K562 (cell line): ENCODE measurements at regions not wholly inside any gene's neighbourhood (a gene's known extent, or its start where the extent isn't known, plus 50 kb on each side); places are given as distances from the start of the nearest gene placed in this dataset.

Source experiments
- ATAC-seq: fragments of 200-7000 bp; cut with Tn5 transposase; 3 replicates; pipeline ENCODE4 v1.9.1; 2020; ENCODE audit warnings: moderate library complexity
- BruUV-seq: library from RNA; stranded (reverse); fragments of 400-500 nt; replicated peaks from 2 replicates; lab custom pipeline; 2021; lab: Mats Ljungman, UMichigan
- CTCF ChIA-PET: fragments of 300-600 bp; formaldehyde crosslinking; extraction: SDS; loops from one replicate; lab custom pipeline; 2021; ENCODE audit warnings: low intra/inter-chr PET ratio; lab: Yijun Ruan, JAX
- POLR2A ChIA-PET: fragments of 300-600, 350-650 bp; sonication (Branson Sonifier 250); formaldehyde crosslinking; extraction: SDS; loops from one replicate; lab custom pipeline; 2021; ENCODE audit warnings: antibody characterized with exemption, inconsistent platforms; lab: Yijun Ruan, JAX
- DNase-seq, 4 experiments: peaks; one replicate each; pipeline versions ENCODE4 v3.0.0 to v3.0.0-alpha.2; 2011 to 2018; ENCODE audit warnings: low spot score in 3 of 4, mixed read lengths in 3 of 4; ENCODE audit errors: extremely low read depth in 1 of 4
- FAIRE-seq: peaks from 2 replicates; lab custom pipeline; 2011; peaks lifted over from hg19 to GRCh38; lab: Jason Lieb, UNC
- H2AFZ ChIP-seq: 2 replicates; pipeline ENCODE4 v1.6.0; 2011; ENCODE audit warnings: low read depth, low read length, control low read depth, inconsistent platforms
- H3K27ac ChIP-seq: fragments of 200-600 bp; 3 replicates; pipeline ENCODE4 v1.8.0; 2011; ENCODE audit warnings: low read depth, mild to moderate bottlenecking, control low read depth, inconsistent platforms, low read length, moderate library complexity, mixed read lengths; ENCODE audit errors: extremely low read depth
- H3K27me3 ChIP-seq, 2 experiments: fragments of 300-600 bp in 1 of 2; 2 replicates in 1 of 2; 3 replicates in 1 of 2; pipeline versions ENCODE4 v1.6.0 to v1.8.0; 2011; ENCODE audit warnings: inconsistent platforms in 2 of 2, low read length in 2 of 2, mild to moderate bottlenecking in 1 of 2, mixed read lengths in 1 of 2, moderate library complexity in 1 of 2; ENCODE audit not compliant: control insufficient read depth in 2 of 2, insufficient read depth in 2 of 2
- H3K36me3 ChIP-seq: fragments of 300-600 bp; 3 replicates; pipeline ENCODE4 v1.8.0; 2011; ENCODE audit warnings: mild to moderate bottlenecking, low read length, inconsistent platforms; ENCODE audit not compliant: control insufficient read depth, insufficient read depth
- H3K4me1 ChIP-seq, 2 experiments: fragments of 200-600 bp in 1 of 2; replicated peaks in 1 of 2; 2 replicates in 1 of 2; 3 replicates in 1 of 2; pipeline versions ENCODE4 v1.5.1 to v1.8.0; 2011; ENCODE audit warnings: inconsistent platforms in 2 of 2, low read length in 2 of 2, mild to moderate bottlenecking in 1 of 2, mixed read lengths in 1 of 2, moderate library complexity in 1 of 2; ENCODE audit not compliant: control insufficient read depth in 2 of 2, insufficient read depth in 2 of 2
- H3K4me2 ChIP-seq: 2 replicates; pipeline ENCODE4 v1.6.1; 2011; ENCODE audit warnings: low read length, control low read depth, inconsistent platforms, mixed read lengths; ENCODE audit not compliant: insufficient read depth
- H3K4me3 ChIP-seq: fragments of 200-600 bp; sonication (generic), shearing (Covaris generic); 2 replicates; pipeline ENCODE4 v1.5.1; 2016; ENCODE audit warnings: control low read depth, inconsistent platforms
- H3K79me2 ChIP-seq: fragments of 200-600 bp; 3 replicates; pipeline ENCODE4 v1.8.0; 2011; ENCODE audit warnings: low read length, inconsistent platforms; ENCODE audit not compliant: control insufficient read depth, insufficient read depth
- H3K9ac ChIP-seq, 2 experiments: 2 replicates each; pipeline versions ENCODE4 v1.6.0 to v1.6.1; 2011; ENCODE audit warnings: low read depth in 2 of 2, low read length in 2 of 2, control low read depth in 1 of 2, inconsistent platforms in 1 of 2, mild to moderate bottlenecking in 1 of 2, mixed read lengths in 1 of 2; ENCODE audit not compliant: insufficient read depth in 1 of 2
- H3K9me1 ChIP-seq: one replicate; pipeline ENCODE4 v1.6.0; 2011; ENCODE audit warnings: inconsistent platforms, mild to moderate bottlenecking, low read length, moderate library complexity; ENCODE audit not compliant: control insufficient read depth, insufficient read depth
- H3K9me3 ChIP-seq: replicated peaks from 2 replicates; pipeline ENCODE4 v1.5.1; 2011; ENCODE audit warnings: low read depth, low read length, inconsistent platforms; ENCODE audit not compliant: control insufficient read depth, insufficient read depth
- H4K20me1 ChIP-seq: replicated peaks from 2 replicates; pipeline ENCODE4 v1.6.1; 2011; ENCODE audit warnings: low read length, inconsistent platforms, mixed read lengths; ENCODE audit not compliant: control insufficient read depth, insufficient read depth
- BCLAF1 ChIP-seq, 2 experiments: fragments of 450-650 bp in 1 of 2; IDR thresholded peaks; 2 replicates each; pipeline ENCODE4 v1.6.1; 2011 to 2017; ENCODE audit warnings: low read depth in 2 of 2, antibody characterized with exemption in 1 of 2, borderline replicate concordance in 1 of 2, low read length in 1 of 2, mild to moderate bottlenecking in 1 of 2, mixed read lengths in 1 of 2; ENCODE audit not compliant: control insufficient read depth in 1 of 2
- BRD4 ChIP-seq: fragments of 200-600 bp; sonication (generic); IDR thresholded peaks from 2 replicates; pipeline ENCODE4 v1.6.1; 2017; ENCODE audit warnings: inconsistent platforms
- CHD1 ChIP-seq: fragments of 200-600 bp; sonication (generic); IDR thresholded peaks from one replicate; pipeline ENCODE4 v1.6.1; 2012; ENCODE audit warnings: mild to moderate bottlenecking, moderate library complexity, low read length, inconsistent platforms
- CTBP1 ChIP-seq: fragments of 450-650 bp; IDR thresholded peaks from 2 replicates; pipeline ENCODE4 v1.6.1; 2016; ENCODE audit warnings: borderline replicate concordance
- HLTF ChIP-seq: fragments of 450-650 bp; IDR thresholded peaks from 2 replicates; pipeline ENCODE4 v1.6.1; 2016
- IRF2 ChIP-seq: sonication (generic); formaldehyde crosslinking; IDR thresholded peaks from 2 replicates; pipeline ENCODE4 v1.8.1; 2022; ENCODE audit warnings: mild to moderate bottlenecking, missing genetic modification reagents
- KLF10 ChIP-seq: fragments of 250-450 bp; sonication (Bioruptor Pico); IDR thresholded peaks from 2 replicates; pipeline ENCODE4 v1.6.1; 2021; ENCODE audit warnings: matching md5 sums
- MTF1 ChIP-seq: fragments of 250-450 bp; sonication (Bioruptor Pico); IDR thresholded peaks from 2 replicates; pipeline ENCODE4 v1.9.0; 2021; ENCODE audit warnings: moderate library complexity, mild to moderate bottlenecking, inconsistent platforms, borderline replicate concordance
- MXI1 ChIP-seq: IDR thresholded peaks from 2 replicates; pipeline ENCODE4 v1.6.1; 2011; ENCODE audit warnings: low read depth, mild to moderate bottlenecking, improper control_type of control experiment, low read length
- PML ChIP-seq: IDR thresholded peaks from 2 replicates; pipeline ENCODE4 v1.6.1; 2012; ENCODE audit warnings: low read length, inconsistent platforms
- SIX5 ChIP-seq, 2 experiments: IDR thresholded peaks; 2 replicates each; pipeline ENCODE4 v1.6.1; 2011; ENCODE audit warnings: low read length in 2 of 2, borderline replicate concordance in 1 of 2, low read depth in 1 of 2, mild to moderate bottlenecking in 1 of 2, moderate library complexity in 1 of 2; ENCODE audit not compliant: insufficient read depth in 1 of 2
- SP2 ChIP-seq: IDR thresholded peaks from 2 replicates; pipeline ENCODE4 v1.6.1; 2011; ENCODE audit warnings: mild to moderate bottlenecking, low read depth, low read length, moderate library complexity; ENCODE audit not compliant: poor library complexity, severe bottlenecking; ENCODE audit errors: extremely low read depth
- TEAD2 ChIP-seq: fragments of 450-650 bp; IDR thresholded peaks from 2 replicates; pipeline ENCODE4 v1.6.1; 2016; ENCODE audit warnings: missing genetic modification characterization, control low read depth, missing compliant biosample characterization
- ZBTB8A ChIP-seq: fragments of 450-650 bp; IDR thresholded peaks from 2 replicates; pipeline ENCODE4 v1.6.1; 2018; ENCODE audit warnings: mild to moderate bottlenecking, moderate library complexity; ENCODE audit not compliant: partially characterized antibody
- ZEB2 ChIP-seq: fragments of 450-650 bp; IDR thresholded peaks from 2 replicates; pipeline ENCODE4 v1.6.1; 2016
- ZNF239 ChIP-seq: fragments of 250-450 bp; sonication (Bioruptor Pico); IDR thresholded peaks from 2 replicates; pipeline ENCODE4 v1.4.0; 2020; ENCODE audit warnings: mild to moderate bottlenecking
- WGBS: fragments of 100-300 bp; shearing (Covaris generic); methylation state at CpG from one replicate; pipeline ENCODE4 v1.1.6; 2016; ENCODE audit warnings: low coverage, mixed read lengths; ENCODE audit not compliant: insufficient coverage; ENCODE audit errors: missing lambda C conversion rate; 5-methylcytosine and 5-hydroxymethylcytosine counted together
- in situ Hi-C: fragments of 300-500 bp; cut with MboI; formaldehyde crosslinking; loops from 4 replicates; pipeline ENCODE4 v1.15.0; 2018; ENCODE audit warnings: inconsistent platforms, mixed read lengths
- intact Hi-C: fragments of 100-400 bp; cut with micrococcal nuclease; formaldehyde crosslinking; loops from 2 replicates; pipeline ENCODE4 v1.14.2; 2022

DNA sequence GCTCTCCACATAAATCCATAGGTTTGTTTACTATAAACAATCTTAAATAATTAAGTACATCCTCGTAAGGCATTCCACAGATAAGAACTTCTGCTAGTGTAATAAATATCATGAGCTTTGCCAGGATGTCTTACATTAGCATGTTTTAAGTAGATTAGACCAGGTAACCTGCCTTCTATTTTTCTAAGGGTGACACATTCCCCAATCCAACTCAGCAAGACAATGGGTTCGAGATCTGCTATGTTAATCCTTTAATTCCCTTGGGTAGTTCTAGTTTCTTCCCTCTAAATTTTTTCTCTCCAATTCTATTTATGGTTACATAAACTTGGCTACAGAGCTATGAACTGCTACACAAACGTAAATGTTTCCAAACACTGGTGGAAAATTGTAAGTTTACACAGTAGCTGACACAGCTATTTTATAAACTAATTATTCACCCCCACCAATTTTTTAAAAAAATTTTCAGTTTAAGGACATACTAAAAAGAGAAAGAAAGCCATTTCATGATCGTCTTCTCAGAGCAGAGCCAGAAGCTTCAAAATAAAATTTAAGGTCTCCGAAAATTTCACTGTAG lies 386.5 kb upstream of the SLC39A10 start:
- no peak overlapping the region for H2AFZ ChIP-seq
- TF ChIP-seq PML = no peak
- TF ChIP-seq SP2 = no peak
- TF ChIP-seq ZBTB8A = no peak
- no peak for TF ChIP-seq CHD1
- TF ChIP-seq BCLAF1 (IDR thresholded peaks at IDR 0.05; ENCODE audit: borderline replicate concordance in 1 of 2, control insufficient read depth in 1 of 2, low read depth in 2 of 2, low read length in 1 of 2) = no peak
- no peak for TF ChIP-seq TEAD2 (tag)
- no peak for TF ChIP-seq MTF1 (CRISPR knock-in tag)
- no peak for TF ChIP-seq ZEB2
- TF ChIP-seq MXI1 = no peak
- TF ChIP-seq CTBP1 = no peak
- TF ChIP-seq IRF2 (CRISPR knock-in tag) = no peak
- no peak for TF ChIP-seq HLTF
- no peak for TF ChIP-seq BRD4
- TF ChIP-seq SIX5 (IDR thresholded peaks at IDR 0.05; ENCODE audit: borderline replicate concordance in 1 of 2, insufficient read depth in 1 of 2, low read depth in 1 of 2, low read length in 2 of 2) = no peak
- TF ChIP-seq ZNF239 (CRISPR knock-in tag) = no peak
- TF ChIP-seq KLF10 = no peak
- in situ Hi-C loops = no loop called here

More for the DNA sequence above, 386.5 kb upstream of the SLC39A10 start:
- intact Hi-C loops = no loop called here
- 13% methylated on average over 5 of the region's 5 CpGs for WGBS
- H4K20me1 ChIP-seq = no peaks in the 10 kb centered on the region
- no peaks in the 10 kb centered on the region for H3K79me2 ChIP-seq
- FAIRE-seq = no peak
- no peak overlapping the region for H3K9ac ChIP-seq
- no TSS peak for BruUV-seq
- ChIA-PET POLR2A (interaction anchor here (1.1 kb wide), 1 partner anchor 32 kb away, joined by 3 read pairs; no protein-coding TSS in a partner anchor), CTCF (no interaction called here)
- H3K9me1 ChIP-seq = no peaks in the 10 kb centered on the region
- H3K9me3 ChIP-seq = no peaks in the 10 kb centered on the region
- no peak overlapping the region for H3K27ac ChIP-seq
- H3K4me2 ChIP-seq = no peak overlapping the region
- H3K36me3 ChIP-seq = no peaks in the 10 kb centered on the region
- no peak overlapping the region for H3K4me3 ChIP-seq
- H3K27me3 ChIP-seq = no peaks in the 10 kb centered on the region
- DNase-seq = no peak
- H3K4me1 ChIP-seq = no peaks in the 10 kb centered on the region
- ATAC-seq = no peak
